HG02852 (cell line): ENCODE measurements at regions not wholly inside any gene's neighbourhood (a gene's known extent, or its start where the extent isn't known, plus 50 kb on each side); places are given as distances from the start of the nearest gene placed in this dataset.

ENCODE experiments used
- ATAC-seq: cut with Tn5 transposase; IDR thresholded peaks from one replicate; pipeline ENCODE4 v1.9.1; 2021; ENCODE audit warnings: mild to moderate bottlenecking, moderate library complexity; ENCODE audit not compliant: unreplicated experiment

DNA sequence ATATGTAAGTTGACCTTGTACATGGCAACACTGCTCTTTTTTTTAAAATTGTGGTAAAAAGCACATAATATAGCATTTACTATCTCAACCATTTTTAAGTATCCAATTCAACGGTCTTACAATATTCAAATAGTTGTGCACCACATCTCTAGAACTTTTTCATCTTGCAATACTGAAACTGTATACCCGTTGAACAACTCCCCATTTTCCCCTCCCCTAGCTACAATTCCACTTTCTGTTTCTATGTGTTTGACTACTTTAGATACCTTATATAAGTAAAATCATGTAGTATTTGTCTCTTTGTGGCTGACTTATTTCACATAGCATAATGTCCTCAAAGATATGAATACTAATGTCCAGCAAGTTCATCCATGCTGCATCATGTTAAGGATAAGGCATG is 452.1 kb downstream of the TXNL1 start:
- ATAC-seq = no peak

DNA sequence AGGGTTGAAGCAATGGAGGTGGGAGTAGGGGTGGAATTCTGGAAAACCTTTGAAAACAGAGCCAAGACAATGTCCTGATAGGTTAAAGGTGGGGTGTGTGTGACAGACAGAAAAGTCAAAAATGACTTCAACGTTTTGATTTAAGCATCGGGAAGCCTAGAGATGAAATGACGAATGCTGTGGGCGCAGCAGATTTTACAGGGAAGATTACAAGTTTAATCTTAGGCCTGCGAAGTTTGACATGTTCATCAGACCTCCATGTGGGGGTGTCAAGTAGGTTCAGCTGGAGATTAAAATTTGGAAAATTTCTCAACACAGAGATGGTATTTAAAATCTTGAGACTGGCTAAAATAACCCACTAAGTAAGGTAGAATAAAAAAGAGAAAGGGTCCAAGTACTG is 453.3 kb downstream of the TXNL1 start:
- no peak for ATAC-seq

DNA sequence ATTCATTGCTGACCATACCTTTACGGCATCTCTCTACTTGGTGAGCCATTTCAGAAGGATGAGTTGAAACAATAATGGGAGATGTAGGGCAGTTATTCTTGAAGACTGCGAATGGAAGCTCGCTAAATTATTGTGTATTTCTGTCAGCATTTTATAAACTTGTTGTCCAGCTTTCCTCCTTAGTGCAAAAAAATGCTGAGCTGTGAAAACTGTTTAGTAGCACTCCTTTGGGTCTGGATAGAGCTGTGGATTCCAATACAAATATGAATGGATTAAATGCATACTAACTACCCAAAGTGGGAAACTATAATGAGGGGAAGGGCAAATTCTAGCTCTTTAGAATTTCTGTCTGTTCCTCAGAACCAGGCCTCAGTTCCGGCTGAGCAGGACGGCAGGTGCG is 461.6 kb downstream of the TXNL1 start:
- ATAC-seq = no peak

DNA sequence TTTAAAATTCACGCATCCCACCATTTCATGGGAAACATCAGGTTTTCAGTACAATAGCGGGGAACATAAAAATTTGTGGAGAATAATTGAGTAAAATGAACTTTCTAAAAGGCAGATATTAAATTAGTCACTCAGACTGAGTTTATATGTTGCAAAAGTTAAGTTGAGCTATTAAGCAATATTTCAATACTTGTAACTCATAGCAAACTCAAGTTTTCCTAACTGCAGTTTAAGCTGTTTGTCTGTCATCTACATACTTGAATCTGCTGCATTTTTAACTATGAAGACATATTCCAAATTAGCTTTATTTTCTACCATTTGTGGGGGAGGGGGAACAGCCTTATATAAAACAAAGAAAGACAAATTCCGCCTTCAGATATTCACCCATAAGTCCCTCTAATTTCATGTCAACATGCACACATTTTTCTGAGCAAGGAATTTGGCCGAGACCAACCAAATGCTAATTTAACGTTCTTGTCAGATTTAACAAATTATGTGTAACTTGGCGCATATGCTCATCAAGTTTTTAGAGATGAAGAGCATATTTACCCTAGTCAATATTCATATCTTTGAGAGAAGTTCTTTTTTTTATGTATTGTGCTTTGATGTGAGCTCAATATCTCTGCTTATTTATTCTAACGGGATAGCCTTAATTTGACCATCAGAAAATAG is 462.9 kb downstream of the TXNL1 start:
- ATAC-seq = no peak

DNA sequence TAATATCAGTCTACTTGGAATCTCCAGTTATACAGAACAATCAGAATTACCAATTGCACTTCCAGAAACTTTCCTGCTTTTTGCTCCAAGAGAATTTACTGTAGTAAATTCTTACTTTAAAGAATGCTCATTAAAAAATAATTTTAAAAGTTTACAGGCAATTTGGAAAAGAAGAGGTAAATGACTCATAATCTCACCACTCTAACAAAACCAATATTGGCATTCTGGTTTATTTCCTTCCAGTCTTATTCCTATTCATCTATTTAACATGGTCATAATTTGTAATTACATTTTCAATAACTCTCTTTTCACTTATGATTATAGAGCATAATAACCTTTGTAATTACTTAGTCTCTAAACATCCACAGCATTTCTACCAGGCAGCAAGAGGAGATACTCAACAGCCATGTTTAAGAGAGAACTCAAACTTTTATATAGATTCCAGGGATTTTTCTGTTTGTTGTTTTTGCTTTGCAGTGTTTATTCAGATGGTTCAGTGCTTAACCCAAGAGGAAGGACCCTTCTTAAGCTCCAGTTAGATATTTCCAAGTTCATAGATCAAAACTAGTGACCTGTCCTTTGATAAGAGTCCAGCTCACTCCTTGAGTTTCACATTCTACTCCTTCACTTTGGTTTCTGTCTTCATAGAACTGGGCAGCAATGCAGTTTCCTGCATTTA is 464.7 kb downstream of the TXNL1 start:
- no peak for ATAC-seq

DNA sequence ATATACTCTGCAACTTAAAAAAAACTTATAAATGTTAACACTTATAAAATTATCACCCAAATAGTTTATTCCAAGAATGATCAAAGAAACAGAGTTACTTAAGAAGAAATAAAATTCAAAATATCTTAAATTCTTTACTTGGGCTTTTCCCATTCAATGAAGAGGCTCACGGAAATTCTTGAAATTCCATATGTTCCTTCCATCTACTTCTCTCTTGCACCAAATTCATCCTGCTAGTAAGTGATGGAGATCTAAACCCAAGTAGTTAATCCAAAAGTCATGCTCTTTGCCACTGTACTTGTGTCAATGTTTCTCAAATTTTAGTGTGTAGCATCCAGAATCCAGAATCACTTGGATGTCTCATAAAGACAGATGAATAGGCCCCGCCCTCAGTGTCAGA is 465.9 kb downstream of the TXNL1 start:
- no peak for ATAC-seq

DNA sequence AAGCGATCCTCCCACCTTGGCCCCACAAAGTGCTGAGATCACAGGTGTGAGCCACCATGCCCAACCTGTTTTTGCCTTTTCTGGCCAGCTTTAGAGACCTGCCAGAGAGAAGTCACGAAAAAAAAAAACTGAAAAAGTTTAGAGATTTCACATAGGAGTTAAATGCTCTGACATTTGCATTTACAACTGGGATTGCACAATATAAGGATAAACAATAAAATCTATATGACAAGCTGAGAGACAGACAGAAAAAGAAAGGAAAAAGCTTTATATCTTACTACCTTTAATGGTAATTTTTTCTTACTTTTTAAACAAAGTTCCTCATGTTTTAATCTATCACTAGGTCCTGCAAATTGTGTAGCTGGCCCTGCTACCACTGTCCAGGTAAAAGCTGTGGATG is 466.5 kb downstream of the TXNL1 start:
- no peak for ATAC-seq

DNA sequence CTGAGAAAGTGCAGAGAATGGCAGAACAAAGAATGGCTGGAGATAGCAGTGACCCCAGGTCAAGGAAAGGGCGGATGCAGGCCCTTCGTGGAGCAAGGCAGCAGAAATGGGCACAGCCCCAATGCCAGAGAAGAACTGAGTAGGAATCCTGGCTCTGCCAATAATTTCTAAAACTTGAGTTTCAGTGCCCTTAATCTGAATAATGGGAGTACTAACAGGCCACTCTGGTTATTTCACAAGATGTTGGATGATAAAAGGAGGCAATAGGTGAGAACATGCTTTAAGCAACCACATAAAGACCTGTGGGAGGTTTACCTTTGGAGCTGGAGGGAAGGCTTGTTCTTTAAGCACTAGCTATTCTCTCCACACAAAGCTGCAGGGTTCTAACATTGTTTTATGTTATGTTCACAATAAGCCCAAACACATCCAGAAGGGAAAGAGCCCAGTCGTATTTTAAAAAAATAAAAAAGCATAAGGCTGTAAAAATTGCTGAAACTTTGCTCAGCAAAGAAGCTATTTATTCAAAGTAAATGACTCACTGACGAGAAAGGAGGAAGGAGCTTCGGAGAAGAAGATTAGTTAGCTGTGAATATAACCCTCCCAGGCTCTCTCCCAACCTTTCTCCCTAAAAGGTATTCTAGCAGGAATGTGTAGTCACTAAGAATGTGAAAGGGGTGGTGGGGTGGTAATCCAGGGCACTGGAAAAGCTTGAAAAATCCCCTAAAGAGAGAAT is 470.2 kb downstream of the TXNL1 start:
- no peak for ATAC-seq

DNA sequence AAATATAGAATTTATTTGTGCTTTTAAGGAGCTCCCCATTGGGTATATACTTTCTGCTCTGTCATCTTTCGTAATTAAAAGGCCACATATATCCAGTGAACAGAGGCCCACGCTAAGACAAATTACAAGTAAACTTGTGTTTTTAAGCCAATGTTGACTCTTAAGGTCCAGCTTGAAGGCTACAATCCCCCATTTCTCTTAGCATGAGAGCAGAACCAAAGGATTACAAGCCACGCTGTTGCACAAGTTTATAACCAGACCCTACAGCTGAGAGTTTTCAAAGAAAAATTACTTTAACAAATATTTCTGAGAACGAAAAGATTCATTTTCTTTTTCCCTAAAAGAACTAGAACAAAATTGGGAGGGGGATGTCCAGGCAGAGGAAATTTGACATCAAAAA is 471.0 kb downstream of the TXNL1 start:
- no peak for ATAC-seq

DNA sequence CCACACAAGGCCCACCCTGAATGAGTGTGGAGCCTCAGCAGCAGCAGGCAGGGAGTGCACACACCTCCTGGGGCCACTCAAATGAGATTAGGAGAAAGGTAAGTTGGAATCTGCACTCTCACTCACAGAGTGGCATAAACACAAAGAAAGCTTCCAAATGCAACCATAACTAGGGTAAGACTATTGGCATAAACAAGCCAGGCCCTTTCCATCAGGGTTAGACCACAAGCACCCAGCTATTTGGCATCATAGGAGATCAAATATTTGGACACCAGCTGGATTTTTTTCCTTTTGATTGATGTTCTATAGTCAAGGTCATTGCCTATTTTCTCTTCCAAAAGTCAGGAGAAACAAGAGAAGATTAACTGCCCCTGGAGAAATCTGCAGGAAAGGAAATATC is 471.5 kb downstream of the TXNL1 start:
- no peak for ATAC-seq

DNA sequence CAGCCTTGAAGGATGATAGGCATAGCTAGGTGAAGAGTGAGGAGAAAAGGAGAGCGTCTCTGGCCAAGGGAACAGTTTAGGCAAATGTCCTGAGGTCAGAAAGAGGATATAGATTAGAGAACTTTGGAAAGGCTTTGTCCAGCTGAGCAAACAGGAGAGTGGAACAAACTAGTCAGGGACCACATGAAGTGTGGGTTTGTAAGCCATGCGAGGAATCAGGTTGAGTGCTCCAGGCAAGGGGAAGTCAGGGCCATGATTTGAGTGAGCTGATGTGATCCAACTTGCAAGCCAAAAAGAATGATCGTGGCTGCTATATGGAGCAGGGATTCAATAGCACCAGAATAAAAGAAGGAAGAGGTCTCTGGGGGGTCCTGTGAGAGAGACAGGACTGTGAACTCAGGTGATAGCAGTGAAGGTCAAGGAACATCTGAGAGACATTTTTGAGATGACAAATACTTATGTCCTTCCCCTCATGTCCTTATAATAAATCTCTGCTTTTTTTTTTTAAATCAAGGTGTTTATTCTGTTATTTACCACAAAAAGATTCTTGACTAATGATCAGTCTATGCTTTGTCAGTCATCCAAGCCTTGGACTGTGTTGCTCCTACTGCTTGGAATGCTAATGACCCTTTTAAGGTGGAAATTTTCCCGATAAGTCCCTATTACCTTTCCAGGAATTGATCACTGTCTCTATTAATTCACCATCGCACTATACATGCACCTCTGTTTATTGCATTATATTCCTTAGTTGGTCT is 472.6 kb downstream of the TXNL1 start:
- ATAC-seq = no peak

DNA sequence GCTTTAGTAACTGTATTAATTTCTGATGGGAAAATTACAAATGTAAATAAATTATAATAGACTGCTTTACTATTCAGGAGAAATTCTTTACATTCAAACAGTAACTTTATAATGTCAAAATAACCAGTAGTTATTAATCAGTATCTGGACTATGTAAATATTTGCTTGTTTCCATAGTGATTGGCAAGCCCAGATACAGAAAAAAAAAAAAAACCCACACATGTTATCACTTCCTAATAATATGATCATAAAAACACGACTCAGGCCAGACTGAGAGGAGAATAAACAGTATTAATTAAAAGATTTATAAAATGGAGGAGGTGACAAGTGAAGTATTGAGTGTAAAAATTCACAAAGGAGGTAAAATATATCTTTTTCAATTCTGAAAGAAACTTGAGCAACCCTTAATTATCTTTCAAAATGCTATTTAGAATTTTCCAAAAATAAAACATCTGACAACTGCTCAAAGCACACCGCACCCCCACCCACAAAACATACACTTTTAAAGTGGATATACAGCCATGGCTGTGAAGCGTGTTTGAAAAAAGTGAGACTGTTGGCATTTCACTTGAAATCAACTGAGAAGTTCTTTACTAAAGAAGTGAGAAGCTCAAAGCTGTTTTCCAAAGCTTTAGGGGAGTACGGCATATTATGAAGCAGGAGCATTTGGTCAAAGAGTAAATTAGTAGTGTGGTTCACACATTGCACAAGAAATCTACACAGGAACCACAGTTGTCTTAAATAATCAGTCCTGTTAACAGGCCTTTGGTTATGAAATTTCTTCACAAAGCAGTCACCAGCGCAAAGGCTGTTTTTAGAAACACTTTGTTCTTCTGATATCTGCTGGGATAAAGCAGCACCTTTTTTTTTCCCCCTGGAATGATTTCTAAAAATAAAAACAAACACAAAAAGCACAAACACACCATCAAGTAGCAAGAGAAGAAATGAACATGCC is 475.8 kb downstream of the TXNL1 start:
- ATAC-seq = no peak

DNA sequence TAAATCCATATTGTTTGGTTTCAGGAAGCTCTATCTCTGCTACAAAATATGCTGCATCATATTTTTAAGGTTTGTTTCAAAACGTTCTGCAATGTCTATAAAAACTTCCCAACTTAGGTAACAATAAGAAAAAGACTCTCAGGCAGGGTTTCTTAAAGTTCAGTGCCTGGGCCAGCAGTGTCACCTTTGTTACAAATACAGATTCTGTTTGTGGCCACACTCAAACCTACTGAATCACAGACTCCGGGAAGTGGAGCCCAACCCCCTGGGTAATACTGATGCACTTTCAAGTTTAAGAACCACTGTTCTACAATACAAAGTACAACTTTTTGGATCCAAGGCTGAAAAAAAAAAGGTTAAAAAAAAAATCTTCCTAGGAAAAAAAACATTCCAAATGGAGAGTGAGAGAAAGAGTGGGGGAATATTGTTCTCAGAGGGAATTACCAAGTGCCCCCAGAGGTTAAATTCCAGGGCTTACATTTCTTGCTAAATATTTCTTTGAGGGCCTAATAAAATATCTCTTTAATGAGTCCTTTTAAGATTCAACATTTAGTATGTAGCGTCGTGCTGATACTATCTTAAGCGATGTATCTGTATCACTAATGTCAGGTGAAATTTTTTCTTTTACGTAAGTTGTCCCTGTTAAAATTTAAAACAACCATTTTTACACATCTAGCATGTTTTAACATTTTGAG is 476.7 kb downstream of the TXNL1 start:
- no peak for ATAC-seq

DNA sequence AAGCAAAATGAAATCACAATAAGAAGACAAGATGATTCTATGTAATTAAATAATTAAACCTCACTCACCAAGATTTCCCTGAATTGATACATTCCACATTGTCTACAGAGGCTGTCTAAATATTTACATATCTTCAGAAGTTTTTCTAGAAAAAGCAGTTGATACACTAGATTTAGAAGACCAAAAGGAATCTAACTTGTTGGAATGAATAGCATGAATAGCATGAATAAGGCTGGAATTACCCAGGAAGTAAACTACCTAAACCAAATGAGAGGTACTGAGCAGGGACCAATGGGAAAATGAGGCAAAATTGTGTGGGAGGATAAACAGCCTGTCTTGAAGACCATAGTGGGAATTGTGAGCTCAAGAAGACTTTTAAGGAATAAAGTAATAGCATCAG is 479.7 kb downstream of the TXNL1 start:
- ATAC-seq = no peak

DNA sequence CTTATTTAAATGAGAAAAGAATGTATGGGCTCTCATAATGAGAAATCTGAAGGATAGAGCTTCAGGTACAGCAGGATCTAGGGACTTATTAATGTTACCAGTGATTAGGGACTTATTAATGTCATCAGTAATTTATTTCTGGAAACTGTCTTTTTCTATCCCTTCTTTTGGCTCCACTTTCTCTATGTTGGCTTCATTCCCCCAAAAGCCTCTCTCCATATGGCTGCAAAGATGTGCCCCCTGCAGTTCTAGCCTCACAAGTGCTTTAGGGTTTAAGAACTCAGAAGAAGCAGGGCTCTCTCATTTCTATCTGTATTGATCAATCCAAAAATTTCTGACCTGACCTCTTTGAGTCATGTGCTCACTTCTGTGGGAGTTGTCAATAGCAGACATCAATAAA is 480.9 kb downstream of the TXNL1 start:
- ATAC-seq = no peak

DNA sequence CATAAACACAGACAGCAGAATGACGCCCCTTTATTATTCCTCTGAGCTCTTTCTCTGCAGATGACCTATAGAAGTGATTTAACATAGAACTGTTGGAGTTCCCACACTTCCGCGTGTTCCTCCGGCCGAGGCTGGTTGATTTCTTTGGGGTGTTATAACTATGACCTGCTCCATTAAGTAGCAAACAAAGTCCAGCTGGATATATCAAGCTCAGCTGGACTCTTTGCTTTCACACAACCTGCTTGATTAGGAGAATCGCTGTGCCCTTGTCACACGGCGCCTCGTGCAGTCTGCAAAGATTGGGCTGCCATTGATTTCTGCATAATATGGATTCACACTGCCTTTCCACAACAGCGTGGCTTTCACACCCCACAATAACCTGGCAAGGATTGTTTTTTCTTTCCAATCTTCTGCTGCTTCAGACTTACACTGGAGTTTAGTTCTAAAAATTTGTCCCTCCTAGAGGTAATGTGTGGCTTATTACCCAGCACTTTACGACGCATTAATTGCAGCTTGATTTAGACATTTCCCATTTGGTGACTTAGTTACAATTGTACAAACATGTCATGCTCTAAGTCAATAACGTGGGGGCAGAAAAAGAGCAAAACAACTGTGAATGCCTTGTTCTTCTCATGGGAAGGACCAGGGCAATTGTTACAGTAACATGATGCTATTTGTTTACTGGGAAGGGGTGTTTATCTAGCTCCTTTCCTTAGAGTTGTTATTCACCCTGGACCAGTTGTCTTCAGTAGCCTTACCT is 485.7 kb downstream of the TXNL1 start:
- no peak for ATAC-seq

DNA sequence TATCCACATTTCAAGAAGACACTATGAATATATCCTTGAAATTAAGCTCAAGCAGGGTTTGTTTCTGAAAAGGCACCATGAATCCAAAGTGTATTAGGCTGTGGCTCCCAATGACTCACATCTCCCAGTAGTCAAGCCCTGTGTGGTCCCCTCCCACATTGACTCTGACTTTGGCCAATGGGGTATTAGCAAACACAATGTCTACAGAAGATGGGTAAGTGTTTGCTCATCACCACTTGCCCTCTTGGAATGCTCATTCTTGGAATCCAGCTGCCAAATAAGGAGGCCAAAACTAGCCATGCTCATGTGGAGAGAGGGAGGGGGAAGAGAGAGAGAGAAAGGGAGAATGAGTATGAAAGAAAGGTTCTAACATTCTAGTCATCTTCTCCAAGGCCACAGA is 490.0 kb downstream of the TXNL1 start:
- ATAC-seq = no peak

DNA sequence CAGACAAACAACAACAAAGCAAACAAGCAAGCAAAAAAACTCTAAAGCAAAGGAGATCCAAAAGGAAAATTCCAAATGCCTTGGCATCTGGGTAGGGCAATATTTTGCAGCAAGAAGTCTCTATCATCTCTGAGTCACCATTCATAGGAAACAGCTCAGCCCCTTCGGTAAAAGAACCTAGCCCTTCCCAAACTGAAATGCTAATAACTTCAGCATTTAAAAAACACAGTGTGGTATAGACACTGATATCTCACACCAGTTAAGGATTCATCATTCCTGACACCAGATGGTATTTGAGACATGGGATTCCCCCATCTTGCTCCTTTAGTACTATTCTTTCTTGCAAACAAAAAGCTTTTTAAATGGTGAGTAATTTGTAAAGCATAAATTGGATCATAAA is 491.8 kb downstream of the TXNL1 start:
- ATAC-seq = no peak

DNA sequence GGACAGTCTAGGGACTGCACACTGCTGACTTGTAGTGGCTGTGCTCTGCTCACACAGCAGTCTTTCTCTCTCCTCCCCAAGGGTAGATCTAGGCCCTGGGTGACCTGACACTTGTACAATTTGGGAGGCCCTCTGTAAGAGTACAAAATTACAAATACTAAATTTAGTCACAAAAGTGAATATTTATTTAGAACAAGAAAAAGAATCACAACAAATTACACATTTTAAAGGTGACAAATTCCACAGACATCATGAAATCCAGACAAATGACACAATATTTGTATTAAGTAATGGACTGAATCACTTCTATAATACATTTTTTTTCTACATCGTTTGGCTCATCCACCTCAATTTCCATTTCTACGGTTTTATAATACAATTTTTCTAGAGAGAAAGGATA is 496.4 kb downstream of the TXNL1 start:
- no peak for ATAC-seq
